C4-2B (cell line): ENCODE measurements at regions not wholly inside any gene's neighbourhood (a gene's known extent, or its start where the extent isn't known, plus 50 kb on each side); places are given as distances from the start of the nearest gene placed in this dataset.

Source experiments
- CTCF ChIP-seq: fragments of 450-650 bp; conservative IDR thresholded peaks from 2 replicates; pipeline ENCODE4 v1.5.1; 2017; ENCODE audit warnings: mild to moderate bottlenecking
- ZFX ChIP-seq: fragments of 450-650 bp; IDR thresholded peaks from 2 replicates; pipeline ENCODE4 v1.6.1; 2017

DNA sequence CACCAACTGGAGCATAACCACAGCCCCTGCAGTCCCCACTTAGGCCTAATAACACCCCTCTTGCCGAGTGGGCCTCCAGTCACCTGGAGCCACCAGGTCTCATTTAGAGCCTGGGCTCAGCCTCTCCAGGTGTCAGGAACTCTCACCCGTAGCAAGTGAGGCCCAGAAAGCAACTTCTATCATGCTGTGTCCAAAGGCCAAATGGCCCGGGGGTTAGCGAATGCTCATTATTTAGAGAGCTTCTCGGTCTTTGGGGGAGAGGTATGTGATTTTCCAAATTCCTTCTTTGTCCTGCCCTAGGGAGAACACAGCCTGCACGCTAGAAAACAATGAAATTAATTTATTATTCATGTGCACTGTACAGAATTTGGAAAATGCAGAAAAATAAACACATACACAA, 109.9 kb upstream of the PTPRM start:
- TF ChIP-seq CTCF, result no peak
- TF ChIP-seq ZFX, result no peak
